ENCODE measurements at regions not wholly inside any gene's neighbourhood (a gene's known extent, or its start where the extent isn't known, plus 50 kb on each side); places are given as distances from the start of the nearest gene placed in this dataset.

DNA sequence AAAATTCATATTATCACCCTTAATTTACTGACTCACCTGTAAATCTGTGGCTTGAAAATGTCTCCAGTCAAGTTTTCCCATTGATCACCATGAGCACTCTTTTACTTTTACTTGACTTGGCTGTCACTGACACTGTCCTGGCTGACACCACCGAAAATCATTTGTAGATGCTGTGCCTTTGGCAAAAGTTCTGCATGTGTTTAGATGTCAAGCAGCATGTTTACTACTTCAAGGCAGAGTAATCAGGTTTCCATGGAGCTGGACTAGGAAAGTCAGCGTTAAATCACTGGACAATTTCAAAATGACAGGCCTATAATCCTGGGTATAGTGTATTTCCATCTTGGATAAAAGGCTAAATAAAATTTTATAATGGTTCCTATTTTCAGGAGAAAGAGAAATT lies 1530.6 kb upstream of the CDH6 start:
- DNase-seq (ENCODE audit: low spot score): no peak
- TF ChIP-seq, protein P1, sequence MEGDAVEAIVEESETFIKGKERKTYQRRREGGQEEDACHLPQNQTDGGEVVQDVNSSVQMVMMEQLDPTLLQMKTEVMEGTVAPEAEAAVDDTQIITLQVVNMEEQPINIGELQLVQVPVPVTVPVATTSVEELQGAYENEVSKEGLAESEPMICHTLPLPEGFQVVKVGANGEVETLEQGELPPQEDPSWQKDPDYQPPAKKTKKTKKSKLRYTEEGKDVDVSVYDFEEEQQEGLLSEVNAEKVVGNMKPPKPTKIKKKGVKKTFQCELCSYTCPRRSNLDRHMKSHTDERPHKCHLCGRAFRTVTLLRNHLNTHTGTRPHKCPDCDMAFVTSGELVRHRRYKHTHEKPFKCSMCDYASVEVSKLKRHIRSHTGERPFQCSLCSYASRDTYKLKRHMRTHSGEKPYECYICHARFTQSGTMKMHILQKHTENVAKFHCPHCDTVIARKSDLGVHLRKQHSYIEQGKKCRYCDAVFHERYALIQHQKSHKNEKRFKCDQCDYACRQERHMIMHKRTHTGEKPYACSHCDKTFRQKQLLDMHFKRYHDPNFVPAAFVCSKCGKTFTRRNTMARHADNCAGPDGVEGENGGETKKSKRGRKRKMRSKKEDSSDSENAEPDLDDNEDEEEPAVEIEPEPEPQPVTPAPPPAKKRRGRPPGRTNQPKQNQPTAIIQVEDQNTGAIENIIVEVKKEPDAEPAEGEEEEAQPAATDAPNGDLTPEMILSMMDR (IDR thresholded peaks at IDR 0.05; ENCODE audit: extremely low read depth, missing control alignments): no peak

DNA sequence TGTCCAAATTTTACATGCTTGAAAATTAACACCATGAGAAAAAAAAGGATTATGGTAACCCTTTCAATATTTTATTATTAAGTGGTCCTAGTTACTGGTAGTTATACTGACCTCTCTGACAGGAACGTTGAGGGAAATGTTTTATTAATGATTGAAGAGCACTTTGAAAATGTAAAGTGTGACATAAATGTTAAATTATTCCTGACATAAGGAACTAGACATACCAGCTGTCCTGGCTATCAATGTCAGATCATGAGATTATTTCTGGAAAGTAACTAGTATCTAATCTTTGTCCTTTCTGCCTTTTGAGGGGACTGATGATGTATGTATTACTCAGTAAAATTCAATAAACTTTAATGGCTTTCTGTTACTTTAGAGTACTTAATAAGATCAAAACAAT lies 1538.5 kb upstream of the CDH6 start:
- DNase-seq (ENCODE audit: low spot score): no peak
- TF ChIP-seq, protein P1 (IDR thresholded peaks at IDR 0.05; ENCODE audit: extremely low read depth, missing control alignments): no peak

DNA sequence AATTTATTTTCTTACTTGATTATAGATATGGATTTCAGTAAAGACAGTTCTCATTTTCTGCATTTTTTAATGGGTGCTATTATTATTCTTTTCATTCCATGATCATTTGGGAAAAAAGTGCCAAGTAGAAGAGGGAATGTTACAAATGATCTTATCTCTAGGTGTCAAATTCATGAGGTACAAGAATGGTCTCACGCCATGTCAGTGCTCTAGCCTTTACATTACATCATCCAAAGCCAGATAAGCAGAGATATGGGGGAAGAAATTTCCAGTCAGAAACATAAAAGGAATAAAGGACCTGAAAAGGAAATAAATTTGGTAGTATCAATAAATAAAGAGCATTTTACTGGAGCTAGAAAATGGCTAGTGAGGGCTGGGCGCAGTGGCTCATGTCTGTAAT lies 1544.2 kb upstream of the CDH6 start:
- no peak for DNase-seq (ENCODE audit: low spot score)
- TF ChIP-seq, protein P1 (IDR thresholded peaks at IDR 0.05; ENCODE audit: extremely low read depth, missing control alignments): no peak

DNA sequence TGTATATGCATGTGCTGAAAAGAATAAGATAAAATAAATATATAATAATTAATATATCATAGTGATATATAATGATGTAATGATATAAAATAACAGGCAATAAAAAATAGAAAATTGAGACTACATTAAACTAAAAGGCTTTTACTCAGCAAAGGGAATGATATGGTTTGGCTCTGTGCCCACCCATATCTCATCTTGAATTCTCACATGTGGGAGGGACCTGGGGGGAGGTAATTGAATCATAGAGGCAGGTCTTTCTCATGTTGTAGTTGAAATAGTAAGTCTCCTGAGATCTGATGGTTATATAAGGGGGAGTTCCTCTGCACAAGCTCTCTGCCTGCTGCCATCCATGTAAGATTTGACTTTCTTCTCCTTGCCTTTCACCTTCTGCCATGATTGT lies 1550.9 kb upstream of the CDH6 start:
- TF ChIP-seq, protein P1 (IDR thresholded peaks at IDR 0.05; ENCODE audit: extremely low read depth, missing control alignments): no peak
- no peak for DNase-seq (ENCODE audit: low spot score)

DNA sequence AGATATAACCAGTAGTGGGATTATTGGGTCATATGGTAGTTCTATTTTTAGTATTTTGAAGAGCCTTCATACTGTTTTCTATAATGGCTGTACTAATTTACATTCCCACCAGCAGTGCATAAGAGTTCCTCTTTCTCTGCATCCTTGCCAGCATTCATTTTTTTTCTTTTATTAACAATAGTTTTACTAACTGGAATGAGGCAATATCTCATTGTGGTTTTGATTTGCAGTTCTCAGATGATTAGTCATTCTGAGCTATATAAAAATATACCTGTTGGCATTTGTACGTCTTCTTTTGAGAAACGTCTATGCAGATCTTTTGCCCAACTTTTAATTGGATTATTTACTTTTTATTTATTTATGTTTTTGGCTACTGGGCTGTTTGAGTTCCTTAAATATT lies 1579.3 kb upstream of the CDH6 start:
- no peak for DNase-seq (ENCODE audit: low spot score)
- TF ChIP-seq, protein P1 (IDR thresholded peaks at IDR 0.05; ENCODE audit: extremely low read depth, missing control alignments): no peak

DNA sequence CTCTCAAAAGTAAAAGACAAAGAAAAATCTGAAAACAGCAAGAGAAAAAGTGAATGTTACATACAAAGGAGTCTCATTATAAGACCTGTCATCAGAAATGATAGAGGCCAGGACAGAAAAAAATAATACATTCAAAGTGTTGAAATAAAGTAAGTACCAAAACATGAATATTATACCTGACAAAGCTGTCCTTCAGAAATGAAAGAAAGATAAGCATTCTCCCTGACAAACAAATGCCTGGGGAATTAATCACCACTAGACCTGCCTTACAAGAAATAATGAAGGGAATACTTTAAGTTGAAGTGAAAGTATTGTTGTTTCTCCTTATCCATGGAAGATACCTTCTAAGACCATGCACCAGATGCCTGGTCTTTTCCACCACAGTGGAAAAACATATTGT lies 1605.2 kb upstream of the CDH6 start:
- TF ChIP-seq, protein P1 (IDR thresholded peaks at IDR 0.05; ENCODE audit: extremely low read depth, missing control alignments): no peak
- no peak for DNase-seq (ENCODE audit: low spot score)

DNA sequence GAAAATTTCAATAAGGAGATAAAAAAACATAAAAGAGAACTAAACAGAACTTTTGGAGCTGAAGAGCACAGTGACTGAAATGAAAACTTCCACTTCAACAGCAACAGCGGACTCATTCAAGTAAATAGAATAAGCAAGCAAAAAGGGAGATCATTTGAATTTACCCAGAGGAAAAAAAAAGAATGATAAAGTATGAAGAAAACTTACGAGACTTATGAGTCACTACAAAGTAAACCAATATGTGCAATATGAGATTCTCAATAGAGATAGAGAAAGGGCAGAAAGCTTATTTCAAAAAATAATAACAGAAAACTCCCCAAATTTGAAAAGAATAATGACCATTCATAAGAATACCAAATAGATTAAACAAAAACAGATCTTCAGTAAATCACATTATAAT lies 1605.7 kb upstream of the CDH6 start:
- no peak for DNase-seq (ENCODE audit: low spot score)
- TF ChIP-seq, protein P1 (IDR thresholded peaks at IDR 0.05; ENCODE audit: extremely low read depth, missing control alignments): no peak
